ENCODE measurements at regions not wholly inside any gene's neighbourhood (a gene's known extent, or its start where the extent isn't known, plus 50 kb on each side); places are given as distances from the start of the nearest gene placed in this dataset.
A peak's percentile ranks its signal among the peaks of the same experiment; 100 is the strongest.
"Not testable (repeated sequence)": the region's sequence is repeated elsewhere in the genome, so short reads cannot be mapped to it uniquely, and the experiment has no call there.

DNA sequence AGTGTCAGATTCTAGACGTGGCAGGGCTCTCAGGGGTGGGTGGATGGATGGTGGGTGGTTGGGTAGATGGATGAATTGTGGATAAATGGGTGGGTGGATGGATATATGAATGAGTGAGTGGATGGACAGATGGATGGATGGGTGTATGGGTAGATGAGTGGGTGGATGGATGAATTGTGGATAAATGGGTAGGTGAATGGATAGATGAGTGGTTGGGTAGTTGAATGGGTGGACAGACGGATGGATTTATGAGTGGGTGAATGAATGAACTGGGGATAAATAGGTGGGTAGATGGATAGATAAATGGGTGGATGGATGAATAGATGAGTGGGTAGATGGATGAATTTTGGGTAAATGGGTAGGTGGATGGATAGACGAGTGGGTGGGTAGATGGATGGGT lies 111.0 kb upstream of the ZNF469 start:
- not testable (repeated sequence) for ATAC-seq, H3K9me3 ChIP-seq
- WGBS, 2 donors (ENCODE audit: low coverage in 1 of 2) = 60 to 80% methylated on average over 2 to 3 of the region's 3 CpGs

GRCh38 chr16:88272437-88272836 lies 110.3 kb upstream of the ZNF469 start:
- H3K27ac ChIP-seq, ATAC-seq, H3K4me3 ChIP-seq, H3K27me3 ChIP-seq, H3K36me3 ChIP-seq, H3K9me3 ChIP-seq, H3K4me1 ChIP-seq: not testable (repeated sequence)
- WGBS, 2 donors (ENCODE audit: low coverage in 1 of 2) = 88 to 89% methylated on average over 12 of the region's 12 CpGs

More for the DNA sequence above, 111.0 kb upstream of the ZNF469 start:
- H3K27ac ChIP-seq, H3K36me3 ChIP-seq, H3K4me1 ChIP-seq, H3K4me3 ChIP-seq, H3K27me3 ChIP-seq: not testable (repeated sequence)

DNA sequence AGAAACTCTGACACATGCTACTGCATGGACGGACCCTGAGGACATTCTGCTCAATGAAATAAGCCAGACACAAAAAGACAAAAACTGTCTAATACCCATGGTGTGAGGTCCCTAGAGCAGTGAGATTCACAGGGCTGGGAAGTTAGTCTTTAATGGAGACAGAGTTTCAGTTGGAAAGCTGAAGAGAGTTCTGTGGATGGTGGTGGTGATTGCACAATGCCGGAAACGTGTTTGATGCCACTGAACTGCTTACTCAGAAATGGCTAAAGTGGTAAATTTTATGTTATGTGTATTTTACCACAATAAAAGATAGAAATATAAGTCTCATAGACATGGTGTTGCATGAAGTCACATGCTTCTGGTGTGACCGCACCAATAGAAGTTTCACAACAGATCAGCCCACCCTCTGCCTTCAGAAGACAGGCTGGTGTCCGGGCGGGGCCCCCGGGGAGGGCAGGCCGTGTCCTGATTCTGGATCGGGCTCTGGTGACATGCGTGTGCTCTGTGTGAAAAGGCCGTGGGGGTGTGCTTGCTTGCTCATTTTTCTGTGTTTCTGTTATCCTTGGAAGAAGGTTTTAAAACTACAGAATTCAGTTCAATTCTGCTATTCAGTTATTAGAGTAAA lies 108.5 kb upstream of the ZNF469 start:
- not testable (repeated sequence) for H3K4me3 ChIP-seq, H3K27ac ChIP-seq, H3K27me3 ChIP-seq, H3K9me3 ChIP-seq, H3K4me1 ChIP-seq, H3K36me3 ChIP-seq
- ATAC-seq = peak; percentile 71
- WGBS, 2 donors (ENCODE audit: low coverage in 1 of 2) = 47 to 70% methylated on average over 3 to 11 of the region's 11 CpGs

GRCh38 chr16:88274847-88275246 lies 107.9 kb upstream of the ZNF469 start:
- no peaks in the 10 kb centered on the region for H3K9me3 ChIP-seq
- no peak overlapping the region for H3K4me3 ChIP-seq
- TF ChIP-seq EP300 (IDR thresholded peaks at IDR 0.05) (no peak), POLR2AphosphoS5 (IDR thresholded peaks at IDR 0.05) (no peak), POLR2A (IDR thresholded peaks at IDR 0.05) (no peak)
- TF ChIP-seq, protein P1, sequence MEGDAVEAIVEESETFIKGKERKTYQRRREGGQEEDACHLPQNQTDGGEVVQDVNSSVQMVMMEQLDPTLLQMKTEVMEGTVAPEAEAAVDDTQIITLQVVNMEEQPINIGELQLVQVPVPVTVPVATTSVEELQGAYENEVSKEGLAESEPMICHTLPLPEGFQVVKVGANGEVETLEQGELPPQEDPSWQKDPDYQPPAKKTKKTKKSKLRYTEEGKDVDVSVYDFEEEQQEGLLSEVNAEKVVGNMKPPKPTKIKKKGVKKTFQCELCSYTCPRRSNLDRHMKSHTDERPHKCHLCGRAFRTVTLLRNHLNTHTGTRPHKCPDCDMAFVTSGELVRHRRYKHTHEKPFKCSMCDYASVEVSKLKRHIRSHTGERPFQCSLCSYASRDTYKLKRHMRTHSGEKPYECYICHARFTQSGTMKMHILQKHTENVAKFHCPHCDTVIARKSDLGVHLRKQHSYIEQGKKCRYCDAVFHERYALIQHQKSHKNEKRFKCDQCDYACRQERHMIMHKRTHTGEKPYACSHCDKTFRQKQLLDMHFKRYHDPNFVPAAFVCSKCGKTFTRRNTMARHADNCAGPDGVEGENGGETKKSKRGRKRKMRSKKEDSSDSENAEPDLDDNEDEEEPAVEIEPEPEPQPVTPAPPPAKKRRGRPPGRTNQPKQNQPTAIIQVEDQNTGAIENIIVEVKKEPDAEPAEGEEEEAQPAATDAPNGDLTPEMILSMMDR (IDR thresholded peaks at IDR 0.05) = no peak
- H3K4me1 ChIP-seq = no peaks in the 10 kb centered on the region
- no peak overlapping the region for H3K27ac ChIP-seq
- peaks cover 6% of the 10 kb centered on the region for H3K27me3 ChIP-seq
- 0 to 7% methylated on average over 1 to 3 of the region's 17 CpGs for WGBS, 2 donors (ENCODE audit: low coverage in 1 of 2)
- H3K36me3 ChIP-seq = no peaks in the 10 kb centered on the region
- no peak for ATAC-seq

DNA sequence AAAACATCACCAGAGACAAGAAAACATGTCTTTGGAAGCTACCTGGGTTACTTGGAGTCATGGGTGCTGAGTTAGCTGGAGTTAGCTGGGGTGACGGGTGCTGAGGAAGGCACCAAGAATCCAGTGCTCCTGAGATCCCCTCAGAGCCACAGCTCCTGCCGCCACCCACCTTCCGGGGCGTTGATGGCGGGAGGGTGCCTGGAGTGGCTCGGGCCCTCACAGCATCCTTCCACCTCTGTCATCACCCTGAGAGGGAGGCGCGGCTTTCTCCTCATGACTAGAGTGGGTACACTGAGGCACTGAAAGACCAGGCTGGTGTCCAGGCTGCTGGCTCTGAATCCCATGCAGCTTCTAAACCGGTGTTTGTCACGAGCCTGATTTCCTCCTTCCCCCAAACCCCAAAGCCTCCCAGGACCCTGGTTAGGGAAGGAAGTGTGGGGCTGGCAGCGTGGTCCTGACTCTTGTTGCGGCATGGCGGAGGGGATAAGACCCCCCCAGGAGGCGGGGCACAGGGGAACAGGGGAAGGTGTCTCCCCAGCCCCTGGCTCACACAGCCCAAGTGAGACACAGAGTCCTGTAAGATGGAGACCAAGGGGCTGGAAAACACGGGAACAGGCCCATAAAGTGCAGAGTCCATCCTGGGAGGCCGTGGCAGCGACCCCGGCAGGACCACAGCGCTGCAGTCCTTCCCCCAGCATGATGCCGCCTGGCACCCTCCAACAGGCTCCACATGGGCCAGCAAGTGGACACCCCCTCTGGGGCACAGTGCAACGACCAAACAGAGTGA lies 107.2 kb upstream of the ZNF469 start:
- not testable (repeated sequence) for ATAC-seq, H3K27ac ChIP-seq, H3K36me3 ChIP-seq, H3K9me3 ChIP-seq, H3K4me3 ChIP-seq, H3K4me1 ChIP-seq, H3K27me3 ChIP-seq
- 65% methylated on average over 4 of the region's 21 CpGs; no CpG with 5 or more reads in 1 of the 2 donors for WGBS, 2 donors (ENCODE audit: low coverage in 1 of 2)

- not testable (repeated sequence) for ATAC-seq, H3K36me3 ChIP-seq, H3K4me1 ChIP-seq, H3K27me3 ChIP-seq, H3K4me3 ChIP-seq, H3K27ac ChIP-seq, H3K9me3 ChIP-seq
- 86 to 87% methylated on average over 3 to 6 of the region's 13 CpGs for WGBS, 2 donors (ENCODE audit: low coverage in 1 of 2)
Measured at GRCh38 chr16:88276123-88276588, 106.6 kb upstream of the ZNF469 start.

DNA sequence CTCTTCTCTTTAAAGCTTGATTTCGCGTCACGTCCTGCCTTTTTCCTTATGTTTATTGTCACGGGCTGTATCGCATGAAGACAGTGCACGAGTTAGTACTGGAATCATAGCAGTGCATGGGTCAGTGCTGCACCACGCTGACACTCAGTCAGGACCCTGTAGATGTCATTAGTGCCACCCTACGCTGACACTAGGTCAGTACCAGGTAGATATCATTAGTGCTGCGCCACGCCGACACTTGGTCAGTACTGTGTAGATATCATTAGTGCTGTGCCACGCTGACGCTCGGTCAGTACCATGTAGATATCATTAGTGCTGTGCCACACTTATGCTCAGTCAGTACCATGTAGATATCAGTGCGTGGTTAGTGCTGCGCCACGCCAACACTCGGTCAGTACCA lies 106.2 kb upstream of the ZNF469 start:
- WGBS, 2 donors (ENCODE audit: low coverage in 1 of 2) = 90% methylated on average over 2 to 12 of the region's 18 CpGs
- no peaks in the 10 kb centered on the region for H3K36me3 ChIP-seq
- no peaks in the 10 kb centered on the region for H3K9me3 ChIP-seq
- no peak overlapping the region for H3K27ac ChIP-seq
- TF ChIP-seq, protein P1 (IDR thresholded peaks at IDR 0.05) = no peak
- TF ChIP-seq POLR2A (IDR thresholded peaks at IDR 0.05) (no peak), EP300 (IDR thresholded peaks at IDR 0.05) (no peak), POLR2AphosphoS5 (IDR thresholded peaks at IDR 0.05) (no peak)
- no peak overlapping the region for H3K4me3 ChIP-seq
- peaks cover 6% of the 10 kb centered on the region for H3K27me3 ChIP-seq
- no peak for ATAC-seq
- H3K4me1 ChIP-seq = no peaks in the 10 kb centered on the region
